Hematopoietic multipotent progenitor cell treated with erythropoietin and hydrocortisone succinate and interleukin-3 and kit ligand, for 6 days (in vitro differentiated cells): ENCODE measurements at regions not wholly inside any gene's neighbourhood (a gene's known extent, or its start where the extent isn't known, plus 50 kb on each side); places are given as distances from the start of the nearest gene placed in this dataset.

Experiments
- DNase-seq: peaks from one replicate; pipeline ENCODE4 v3.0.0-alpha.2; 2015

- no peak for DNase-seq
These were observed 277.1 kb downstream of the SNX13 start for GRCh38 chr7:17663061-17663675.

- DNase-seq = no peak
These were observed 275.3 kb downstream of the SNX13 start for GRCh38 chr7:17665029-17665428.

- no peak for DNase-seq
These were observed 272.2 kb downstream of the SNX13 start for GRCh38 chr7:17668122-17668521.

- no peak for DNase-seq
These were observed 271.1 kb downstream of the SNX13 start for GRCh38 chr7:17669204-17669603.

GRCh38 chr7:17671956-17672355, 268.3 kb downstream of the SNX13 start:
- DNase-seq = no peak

GRCh38 chr7:17672783-17673182, 267.5 kb downstream of the SNX13 start:
- DNase-seq = no peak

- peak; percentile 19 for DNase-seq
These were observed 265.9 kb downstream of the SNX13 start for GRCh38 chr7:17674166-17674942.

- peak; percentile 8 for DNase-seq
These were observed 265.2 kb downstream of the SNX13 start for GRCh38 chr7:17674943-17675608.

- no peak for DNase-seq
These were observed 262.9 kb downstream of the SNX13 start for GRCh38 chr7:17677408-17677807.

- no peak for DNase-seq
These were observed 261.4 kb downstream of the SNX13 start for GRCh38 chr7:17678896-17679295.

GRCh38 chr7:17679458-17679857, 260.8 kb downstream of the SNX13 start:
- no peak for DNase-seq

- DNase-seq = no peak
These were observed 260.3 kb downstream of the SNX13 start for GRCh38 chr7:17680026-17680425.

- peak; percentile 61 for DNase-seq
These were observed 259.3 kb downstream of the SNX13 start for GRCh38 chr7:17680943-17681351.

GRCh38 chr7:17681965-17682364, 258.3 kb downstream of the SNX13 start:
- DNase-seq = no peak

- no peak for DNase-seq
These were observed 257.7 kb downstream of the SNX13 start for GRCh38 chr7:17682586-17682985.

- peak; percentile 12 for DNase-seq
These were observed 255.2 kb downstream of the SNX13 start for GRCh38 chr7:17685141-17685540.

GRCh38 chr7:17687361-17687760, 252.9 kb downstream of the SNX13 start:
- no peak for DNase-seq

- no peak for DNase-seq
These were observed 250.9 kb downstream of the SNX13 start for GRCh38 chr7:17689361-17689902.

- peak; percentile 44 for DNase-seq
These were observed 250.3 kb downstream of the SNX13 start for GRCh38 chr7:17690030-17690429.

GRCh38 chr7:17696422-17696821, 243.9 kb downstream of the SNX13 start:
- no peak for DNase-seq

GRCh38 chr7:17697128-17697881, 243.0 kb downstream of the SNX13 start:
- no peak for DNase-seq

- no peak for DNase-seq
These were observed 240.6 kb downstream of the SNX13 start for GRCh38 chr7:17699696-17700095.

- DNase-seq = no peak
These were observed 240.2 kb downstream of the SNX13 start for GRCh38 chr7:17700138-17700537.
